Brain microvascular endothelial cell (primary cell): ENCODE measurements at regions not wholly inside any gene's neighbourhood (a gene's known extent, or its start where the extent isn't known, plus 50 kb on each side); places are given as distances from the start of the nearest gene placed in this dataset.

Experiments
- DNase-seq: peaks from one replicate; pipeline ENCODE4 v3.0.0-alpha.2; 2020
- H3K27ac ChIP-seq: fragments of 250-450 bp; sonication (Bioruptor Pico); 2 replicates; pipeline ENCODE4 v1.5.1; 2020; ENCODE audit warnings: mild to moderate bottlenecking, moderate library complexity
- H3K27me3 ChIP-seq: fragments of 250-450 bp; sonication (Bioruptor Pico); replicated peaks from 2 replicates; pipeline ENCODE4 v1.5.1; 2020; ENCODE audit warnings: mild to moderate bottlenecking
- H3K36me3 ChIP-seq: fragments of 250-450 bp; sonication (Bioruptor Pico); replicated peaks from 2 replicates; pipeline ENCODE4 v1.5.1; 2020; ENCODE audit warnings: mild to moderate bottlenecking
- H3K4me3 ChIP-seq: 2 replicates; pipeline ENCODE4 v1.5.1; 2011; ENCODE audit warnings: low read depth, mild to moderate bottlenecking, control low read depth, low read length, moderate library complexity
- in situ Hi-C: cut with HindIII; loops from 2 replicates; pipeline ENCODE4 v1.10.0; 2017; ENCODE audit warnings: low sequenced_read_pairs, low pct_ligation_motif_present
- TF ChIP-seq, protein P1 (sequence below): IDR thresholded peaks from 2 replicates; pipeline ENCODE4 v1.5.1; 2011; ENCODE audit warnings: low read depth, mild to moderate bottlenecking, moderate library complexity, low read length, control low read depth, inconsistent platforms; ENCODE audit errors: missing control alignments

DNA sequence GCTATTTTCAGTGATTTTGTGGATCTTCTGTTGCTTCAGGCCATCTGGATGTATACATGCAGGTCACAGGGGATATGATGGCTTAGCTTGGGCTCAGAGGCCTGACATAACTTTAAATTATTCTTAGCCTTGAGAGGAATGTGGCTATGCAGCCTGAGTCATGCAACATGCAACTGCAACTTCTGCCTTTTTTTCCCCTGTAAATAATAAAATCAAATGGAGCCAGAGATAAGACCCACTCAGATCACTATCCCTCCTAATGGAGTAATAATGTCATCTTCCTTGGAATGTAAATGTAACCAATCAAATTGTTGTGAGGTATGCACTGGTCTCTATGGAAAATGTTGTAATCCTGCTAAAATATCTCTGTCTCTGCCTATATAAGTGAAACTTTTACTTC lies 54.9 kb downstream of the MAGEB17 start:
- TF ChIP-seq, protein P1, sequence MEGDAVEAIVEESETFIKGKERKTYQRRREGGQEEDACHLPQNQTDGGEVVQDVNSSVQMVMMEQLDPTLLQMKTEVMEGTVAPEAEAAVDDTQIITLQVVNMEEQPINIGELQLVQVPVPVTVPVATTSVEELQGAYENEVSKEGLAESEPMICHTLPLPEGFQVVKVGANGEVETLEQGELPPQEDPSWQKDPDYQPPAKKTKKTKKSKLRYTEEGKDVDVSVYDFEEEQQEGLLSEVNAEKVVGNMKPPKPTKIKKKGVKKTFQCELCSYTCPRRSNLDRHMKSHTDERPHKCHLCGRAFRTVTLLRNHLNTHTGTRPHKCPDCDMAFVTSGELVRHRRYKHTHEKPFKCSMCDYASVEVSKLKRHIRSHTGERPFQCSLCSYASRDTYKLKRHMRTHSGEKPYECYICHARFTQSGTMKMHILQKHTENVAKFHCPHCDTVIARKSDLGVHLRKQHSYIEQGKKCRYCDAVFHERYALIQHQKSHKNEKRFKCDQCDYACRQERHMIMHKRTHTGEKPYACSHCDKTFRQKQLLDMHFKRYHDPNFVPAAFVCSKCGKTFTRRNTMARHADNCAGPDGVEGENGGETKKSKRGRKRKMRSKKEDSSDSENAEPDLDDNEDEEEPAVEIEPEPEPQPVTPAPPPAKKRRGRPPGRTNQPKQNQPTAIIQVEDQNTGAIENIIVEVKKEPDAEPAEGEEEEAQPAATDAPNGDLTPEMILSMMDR: no peak
- peak; percentile 58 for DNase-seq
- no peak overlapping the region for H3K4me3 ChIP-seq
- no peaks in the 10 kb centered on the region for H3K36me3 ChIP-seq
- no peak overlapping the region for H3K27ac ChIP-seq
- H3K27me3 ChIP-seq: no peaks in the 10 kb centered on the region
- in situ Hi-C loops: no loop called here

DNA sequence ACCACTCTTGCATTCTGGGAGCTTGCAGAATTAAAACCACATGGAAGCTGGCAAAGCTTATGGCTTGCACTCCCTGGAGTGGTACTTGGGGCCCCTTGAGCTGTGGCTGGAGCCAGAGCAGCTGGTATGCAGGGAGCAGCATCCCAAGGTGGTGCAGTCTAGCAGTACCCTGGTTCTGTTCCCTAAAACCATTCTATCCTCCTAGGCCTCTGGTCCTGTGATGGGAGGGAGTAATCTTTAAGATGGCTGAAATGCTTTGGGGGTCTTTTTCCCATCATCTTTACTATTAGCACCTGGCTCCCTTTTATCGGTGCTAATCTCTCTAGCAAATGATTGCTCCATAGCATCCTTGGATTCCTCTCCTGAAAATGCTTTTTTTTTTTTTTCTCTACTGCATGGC lies 56.1 kb downstream of the MAGEB17 start:
- TF ChIP-seq, protein P1: no peak
- in situ Hi-C loops: no loop called here
- H3K27ac ChIP-seq: no peak overlapping the region

DNA sequence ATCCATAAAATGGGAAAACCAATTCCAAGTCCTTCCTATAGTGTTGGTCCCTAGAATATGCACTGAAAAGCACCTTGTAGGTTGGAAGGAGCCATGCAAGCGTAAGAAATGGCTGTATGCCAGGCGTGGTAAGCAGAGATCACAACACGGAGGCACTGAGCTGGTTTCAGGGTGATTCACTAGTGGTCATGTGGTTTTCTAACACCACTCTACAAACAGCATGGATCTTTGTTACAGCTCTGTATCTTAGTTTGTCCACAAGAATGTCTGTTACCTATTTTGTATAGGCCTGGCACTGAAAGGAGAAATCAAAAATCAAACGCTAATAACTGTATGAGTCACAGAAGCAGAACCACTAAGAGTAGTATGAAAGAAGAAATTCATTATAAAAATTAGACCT lies 71.9 kb downstream of the MAGEB17 start:
- TF ChIP-seq, protein P1: no peak
- H3K4me3 ChIP-seq: no peak overlapping the region
- no peak overlapping the region for H3K27ac ChIP-seq
- no peaks in the 10 kb centered on the region for H3K36me3 ChIP-seq
- H3K27me3 ChIP-seq: no peaks in the 10 kb centered on the region
- in situ Hi-C loops: no loop called here
- DNase-seq: peak; percentile 81

More for the DNA sequence above, 56.1 kb downstream of the MAGEB17 start:
- no peak overlapping the region for H3K4me3 ChIP-seq
- no peaks in the 10 kb centered on the region for H3K36me3 ChIP-seq
- no peaks in the 10 kb centered on the region for H3K27me3 ChIP-seq
- DNase-seq: no peak

DNA sequence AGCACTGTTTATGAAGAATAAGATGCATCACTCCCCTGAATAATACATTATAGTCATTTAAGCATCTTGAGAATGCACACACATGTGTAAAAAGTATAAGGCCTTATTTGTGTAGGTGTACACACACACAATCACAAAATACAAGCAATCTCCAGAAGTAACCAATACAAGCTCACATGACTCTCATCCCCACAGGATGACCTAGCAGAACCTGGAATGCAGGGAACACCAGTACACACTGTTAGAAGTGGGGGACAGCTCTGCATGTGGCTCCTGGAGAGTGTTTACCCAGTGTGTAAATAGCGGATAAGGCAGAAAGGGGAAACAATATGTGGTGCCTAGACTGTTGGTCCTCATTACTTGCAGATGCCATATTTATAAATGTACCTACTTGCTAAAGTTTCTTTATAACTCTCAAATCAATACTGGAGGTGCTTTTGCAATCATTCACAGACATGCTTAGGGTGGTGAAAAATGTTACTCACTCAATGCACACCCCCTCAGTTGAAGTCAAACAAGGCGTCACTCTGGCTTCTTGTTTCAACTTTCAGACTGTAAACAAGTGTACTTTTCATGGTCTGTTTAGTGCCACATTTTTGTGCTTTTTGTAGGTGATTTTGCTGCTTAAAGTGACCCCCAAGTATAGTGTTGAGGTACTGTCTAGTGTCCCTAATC lies 73.1 kb downstream of the MAGEB17 start:
- TF ChIP-seq, protein P1: no peak
- in situ Hi-C loops: no loop called here
- H3K27ac ChIP-seq: no peak overlapping the region
- no peak for DNase-seq
- no peaks in the 10 kb centered on the region for H3K36me3 ChIP-seq
- H3K27me3 ChIP-seq: no peaks in the 10 kb centered on the region
- H3K4me3 ChIP-seq: no peak overlapping the region

DNA sequence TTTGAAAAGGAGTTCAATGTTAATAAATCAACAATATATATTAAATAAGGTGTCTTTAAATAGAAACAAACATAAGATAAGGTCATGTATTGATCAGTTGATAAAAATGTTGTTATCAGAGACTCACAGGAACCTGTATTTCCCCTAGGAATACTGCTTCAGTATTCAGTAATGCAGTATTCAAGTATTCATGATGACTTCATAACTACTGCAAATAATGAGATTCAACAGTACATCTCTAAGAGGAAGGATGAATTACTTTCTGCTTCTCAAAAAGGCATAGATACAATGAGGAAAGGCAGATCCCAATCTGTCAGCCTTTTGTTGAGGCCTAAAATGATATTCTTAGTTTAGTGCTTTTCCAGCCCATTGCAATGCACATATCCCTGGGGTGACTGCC lies 73.7 kb downstream of the MAGEB17 start:
- DNase-seq: no peak
- H3K4me3 ChIP-seq: no peak overlapping the region
- H3K36me3 ChIP-seq: no peaks in the 10 kb centered on the region
- in situ Hi-C loops: no loop called here
- TF ChIP-seq, protein P1: no peak
- no peak overlapping the region for H3K27ac ChIP-seq
- no peaks in the 10 kb centered on the region for H3K27me3 ChIP-seq

DNA sequence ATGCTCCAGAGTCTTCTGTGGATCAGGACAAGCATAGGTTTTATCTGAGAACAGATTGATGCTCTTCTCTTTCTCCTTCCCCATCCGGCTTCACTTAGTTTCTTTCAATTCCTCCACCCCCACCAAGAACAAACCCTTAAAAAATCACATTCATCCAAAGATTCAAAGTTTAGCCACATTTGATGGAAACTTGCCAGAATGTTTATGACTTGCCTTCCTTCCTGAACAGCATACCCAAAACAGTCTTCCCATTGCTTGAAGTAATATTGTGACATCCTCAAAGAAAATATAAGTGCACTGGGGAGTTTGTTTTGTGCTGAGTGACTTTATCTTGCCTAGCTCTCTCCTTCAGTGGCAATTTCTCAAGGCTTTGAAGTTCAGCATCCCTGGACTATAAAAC lies 83.0 kb downstream of the MAGEB17 start:
- no peak overlapping the region for H3K4me3 ChIP-seq
- H3K36me3 ChIP-seq: no peaks in the 10 kb centered on the region
- in situ Hi-C loops: no loop called here
- TF ChIP-seq, protein P1: no peak
- H3K27ac ChIP-seq: no peak overlapping the region
- no peaks in the 10 kb centered on the region for H3K27me3 ChIP-seq
- DNase-seq: peak; percentile 4
